GM18861 (cell line): ENCODE measurements at regions not wholly inside any gene's neighbourhood (a gene's known extent, or its start where the extent isn't known, plus 50 kb on each side); places are given as distances from the start of the nearest gene placed in this dataset.

Experiments used
- ATAC-seq: cut with Tn5 transposase; IDR thresholded peaks from one replicate; pipeline ENCODE4 v1.9.1; 2021; ENCODE audit not compliant: unreplicated experiment

- no peak for ATAC-seq
Observed at GRCh38 chr6:44016131-44016870, 111.0 kb downstream of the MRPL14 start.

- no peak for ATAC-seq
Observed at GRCh38 chr6:44012078-44012493, 115.2 kb downstream of the MRPL14 start.

GRCh38 chr6:44011350-44011920, 115.8 kb downstream of the MRPL14 start:
- no peak for ATAC-seq

DNA sequence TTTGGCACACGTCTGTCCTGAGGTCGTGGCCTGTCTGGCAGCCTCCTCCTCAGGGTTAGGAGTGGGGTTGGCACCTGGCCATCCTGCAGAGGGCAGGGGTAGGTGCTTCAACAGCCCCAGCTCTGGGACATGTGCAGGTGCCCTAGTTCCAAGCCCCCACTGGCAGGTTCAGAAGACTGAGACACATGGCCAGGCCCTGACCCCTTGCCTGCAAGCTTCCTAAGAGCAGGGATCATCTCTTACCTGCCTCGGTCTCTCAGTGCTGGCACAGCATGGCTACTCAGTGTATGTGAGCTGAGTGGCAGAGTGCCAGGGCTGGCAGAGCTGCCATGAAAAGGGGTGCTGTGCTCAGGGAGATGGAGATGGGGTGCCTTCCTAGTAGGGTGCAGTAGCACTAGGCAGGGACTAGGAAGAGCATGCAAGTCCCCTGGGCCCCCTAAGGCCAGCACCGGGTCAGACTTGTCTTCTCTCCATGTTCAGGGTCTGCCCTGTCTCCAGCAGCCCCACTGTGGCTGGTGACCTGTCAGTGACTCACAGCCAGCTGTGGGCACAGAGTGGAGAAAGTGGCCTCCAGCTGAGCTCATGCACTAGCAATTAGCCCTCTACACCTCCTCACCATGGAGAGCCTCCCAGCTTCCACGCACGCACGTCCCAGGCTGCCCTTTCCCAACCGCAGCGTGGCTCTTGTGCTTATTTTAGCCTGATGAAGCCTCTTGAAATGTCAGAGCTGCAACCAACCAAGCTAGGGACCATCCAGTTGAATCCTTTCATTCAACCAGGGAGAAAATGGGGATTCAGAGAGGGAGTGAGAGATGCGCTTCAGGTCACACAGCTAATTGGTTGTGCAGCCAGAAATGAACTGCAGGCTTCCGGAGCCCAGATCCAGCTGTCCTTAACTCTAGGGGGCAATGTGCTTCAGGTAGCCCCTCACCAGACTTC, 116.6 kb downstream of the MRPL14 start:
- ATAC-seq, result no peak

GRCh38 chr6:44009425-44010321, 117.6 kb downstream of the MRPL14 start:
- ATAC-seq, result no peak

- ATAC-seq, result no peak
Observed at GRCh38 chr6:44008821-44009370, 118.4 kb downstream of the MRPL14 start.

GRCh38 chr6:44007818-44008621, 119.2 kb downstream of the MRPL14 start:
- no peak for ATAC-seq

DNA sequence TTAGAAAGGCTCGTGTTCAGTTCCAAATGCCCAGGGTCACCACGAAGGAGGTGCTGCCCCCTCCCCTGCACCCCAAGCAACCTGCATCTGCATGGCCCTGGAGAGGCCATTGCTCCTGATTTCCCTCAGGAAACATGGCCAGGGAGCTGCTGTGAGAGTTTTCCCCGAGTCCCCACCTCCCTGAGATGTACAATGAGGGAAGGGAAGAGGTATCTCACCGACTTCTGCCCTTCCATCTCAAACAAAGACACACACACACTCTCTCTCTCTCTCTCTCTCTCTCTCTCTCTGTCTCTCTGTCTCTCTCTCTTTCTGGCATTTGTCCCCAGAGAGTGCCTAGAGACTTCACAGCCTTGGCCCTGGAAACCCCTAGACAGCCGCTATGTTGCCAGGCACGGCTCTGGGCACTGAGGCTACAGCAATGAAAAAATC, 120.4 kb downstream of the MRPL14 start:
- no peak for ATAC-seq

GRCh38 chr6:44006123-44006871, 121.0 kb downstream of the MRPL14 start:
- no peak for ATAC-seq

GRCh38 chr6:44005507-44005903, 121.7 kb downstream of the MRPL14 start:
- no peak for ATAC-seq

- ATAC-seq, result no peak
Observed at GRCh38 chr6:44004625-44005506, 122.4 kb downstream of the MRPL14 start.

DNA sequence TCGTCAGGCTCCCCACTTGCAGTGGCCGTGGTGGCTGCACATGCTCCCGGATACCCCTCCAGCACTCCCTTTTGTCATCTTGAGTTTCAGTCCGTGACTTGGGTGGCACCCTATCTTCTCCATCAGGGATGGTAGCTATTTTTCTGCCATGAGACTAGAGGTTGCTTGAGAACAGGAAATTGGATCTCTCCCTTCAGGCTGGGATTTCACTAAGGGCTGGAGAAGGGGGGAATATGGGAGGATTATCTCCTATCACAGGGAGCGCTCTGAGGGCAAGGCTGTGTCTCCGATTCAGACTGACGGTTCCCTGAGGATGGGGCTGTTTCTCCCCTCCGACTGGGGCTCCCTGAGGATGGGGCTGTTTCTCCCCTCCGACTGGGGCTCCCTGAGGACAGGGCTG, 123.1 kb downstream of the MRPL14 start:
- no peak for ATAC-seq

GRCh38 chr6:44003345-44004061, 123.7 kb downstream of the MRPL14 start:
- no peak for ATAC-seq

DNA sequence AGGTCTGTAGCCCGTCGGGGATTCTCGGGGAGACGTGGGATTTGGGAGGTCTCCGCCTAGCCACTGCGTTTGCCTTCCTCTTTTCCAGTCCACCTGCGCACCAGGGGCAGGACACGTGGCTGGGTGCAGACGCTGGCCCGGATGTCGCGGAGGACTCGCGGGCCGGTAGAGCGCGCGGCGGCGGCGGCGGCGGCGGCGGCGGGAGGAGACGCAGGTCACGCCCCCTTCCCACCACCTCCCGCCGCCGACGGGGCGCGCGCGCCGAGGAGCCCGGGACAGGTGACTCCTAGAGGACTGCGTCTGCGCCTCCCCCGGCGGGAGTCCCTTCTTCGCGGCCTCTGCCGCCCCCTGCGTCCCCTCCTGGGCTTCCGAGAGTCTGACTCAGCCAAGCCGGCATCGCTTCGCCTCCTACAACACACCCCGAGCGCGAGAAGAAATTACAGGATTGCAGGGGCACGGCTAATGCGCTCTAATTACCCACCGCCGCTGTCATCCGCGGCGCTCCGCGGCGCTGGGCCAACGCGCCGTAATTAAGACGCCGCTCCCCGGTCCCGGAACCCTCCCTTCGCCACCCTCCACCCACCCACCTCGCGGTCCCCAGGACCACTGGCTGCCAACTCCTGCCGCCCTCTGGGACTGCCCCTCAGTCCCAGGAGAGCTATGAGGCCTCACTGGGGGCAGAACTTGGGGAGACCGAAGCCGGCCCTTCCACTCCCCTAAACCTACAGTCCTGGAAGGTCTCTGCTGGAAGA, 124.5 kb downstream of the MRPL14 start:
- ATAC-seq, result no peak

DNA sequence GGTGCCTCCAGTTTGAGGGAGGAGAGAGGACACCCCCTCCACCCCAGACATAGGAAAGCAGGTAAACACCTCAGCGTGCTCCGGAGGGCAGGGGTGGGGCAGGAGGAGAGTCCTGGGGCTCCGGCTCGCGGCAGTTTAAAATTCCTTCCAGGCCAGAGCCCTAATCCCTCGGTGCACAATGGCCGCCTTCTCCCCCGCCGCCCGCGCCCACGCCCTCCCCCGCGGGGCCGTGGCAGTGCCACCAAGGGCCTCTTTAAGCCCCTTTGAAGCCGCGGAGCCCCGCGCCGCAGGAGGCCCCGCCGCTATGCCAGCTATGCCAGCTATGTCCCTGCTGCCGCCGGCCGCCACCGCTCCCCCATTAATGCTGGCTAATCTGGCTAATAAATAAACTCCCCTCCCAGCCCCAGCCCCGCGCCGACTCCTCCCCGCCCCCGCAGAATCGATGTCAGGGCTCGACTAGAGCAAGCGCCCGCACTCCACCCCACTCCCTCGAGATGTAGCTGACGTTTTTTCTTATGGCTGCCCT, 125.1 kb downstream of the MRPL14 start:
- ATAC-seq, result no peak
